CD4-positive, alpha-beta T cell treated with Interleukin-1 beta for 1 hour (primary cell): ENCODE measurements at regions not wholly inside any gene's neighbourhood (a gene's known extent, or its start where the extent isn't known, plus 50 kb on each side); places are given as distances from the start of the nearest gene placed in this dataset.
"Not testable (repeated sequence)": the region's sequence is repeated elsewhere in the genome, so short reads cannot be mapped to it uniquely, and the experiment has no call there.

Experiments used
- DNase-seq, 2 donors: peaks; one replicate each; pipeline ENCODE4 v3.0.0-alpha.2; 2020 to 2022

- DNase-seq = no peak
These were observed 80.3 kb upstream of the BMP5 start for GRCh38 chr6:55955684-55956083.

DNA sequence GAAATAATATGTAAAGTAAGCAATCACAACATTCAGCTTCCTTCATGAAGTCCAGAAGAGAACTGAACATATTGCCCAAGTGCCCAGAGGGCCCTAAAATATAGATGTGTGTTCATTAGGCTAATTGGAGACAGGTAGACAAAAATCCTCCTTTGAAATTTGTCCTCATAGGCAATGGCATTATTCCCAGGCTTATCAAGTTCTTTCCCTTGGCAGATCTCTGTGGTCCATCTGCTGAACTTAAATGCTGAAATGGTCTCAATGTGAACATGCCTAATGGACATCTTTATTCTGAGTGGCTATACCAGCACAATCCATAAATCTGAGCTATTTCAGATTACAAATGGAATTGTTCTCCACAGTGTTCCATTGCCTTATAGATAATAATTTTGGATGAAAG is 79.0 kb upstream of the BMP5 start:
- no peak for DNase-seq

DNA sequence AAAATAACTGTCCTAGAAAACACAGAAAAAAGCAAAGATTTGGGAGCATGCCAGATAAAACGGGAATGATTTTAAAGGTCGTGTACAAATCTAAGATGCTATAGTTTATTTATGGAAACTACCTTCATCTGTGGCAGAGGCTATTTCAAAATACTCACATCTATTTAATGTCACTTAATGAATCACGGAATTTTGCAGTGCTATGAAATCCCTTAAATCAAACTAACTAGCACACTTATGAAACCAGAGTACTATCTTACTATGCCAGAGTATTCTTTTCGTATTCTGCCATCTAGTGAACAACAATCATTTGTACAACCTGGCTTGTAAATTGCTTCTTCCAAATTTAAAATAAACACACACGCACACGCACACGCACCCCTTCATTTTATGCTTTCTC is 77.9 kb upstream of the BMP5 start:
- DNase-seq = no peak

DNA sequence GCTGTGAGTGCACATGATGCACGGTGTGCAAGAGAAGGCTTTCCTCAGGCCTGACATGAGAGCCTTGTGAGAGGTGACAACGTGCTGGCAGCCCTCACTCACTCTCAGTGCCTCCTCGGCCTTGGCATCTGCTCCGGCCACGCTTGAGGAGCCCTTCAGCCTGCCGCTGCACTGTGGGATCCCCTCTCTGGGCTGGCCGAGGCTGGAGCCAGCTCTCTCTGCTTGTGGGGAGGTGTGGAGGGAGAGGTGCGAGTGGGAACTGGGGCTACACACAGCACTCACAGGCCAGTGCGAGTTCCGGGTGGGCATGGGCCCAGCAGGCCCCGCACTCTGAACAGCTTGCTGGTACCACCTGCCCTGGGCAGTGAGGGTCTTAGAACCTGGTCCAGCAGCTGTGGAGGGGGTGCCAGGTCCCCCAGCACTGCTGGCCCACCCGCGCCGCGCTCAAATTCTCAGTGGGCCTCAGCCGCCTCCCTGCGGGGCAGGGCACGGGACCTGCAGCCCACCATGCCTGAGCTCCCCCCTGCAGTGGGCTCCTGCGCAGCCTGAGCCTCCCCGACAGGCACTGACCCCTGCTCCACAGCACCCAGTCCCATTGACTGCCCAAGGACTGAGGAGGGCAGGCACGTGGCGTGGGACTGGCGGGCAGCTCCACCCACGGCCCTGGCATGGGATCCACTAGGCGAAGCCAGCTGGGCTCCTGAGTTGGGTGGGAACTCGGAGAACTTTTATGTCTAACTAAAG is 74.9 kb upstream of the BMP5 start:
- peak in 1 of 2 donors; percentile 0 for DNase-seq

GRCh38 chr6:55943329-55943728 is 67.9 kb upstream of the BMP5 start:
- no peak for DNase-seq

DNA sequence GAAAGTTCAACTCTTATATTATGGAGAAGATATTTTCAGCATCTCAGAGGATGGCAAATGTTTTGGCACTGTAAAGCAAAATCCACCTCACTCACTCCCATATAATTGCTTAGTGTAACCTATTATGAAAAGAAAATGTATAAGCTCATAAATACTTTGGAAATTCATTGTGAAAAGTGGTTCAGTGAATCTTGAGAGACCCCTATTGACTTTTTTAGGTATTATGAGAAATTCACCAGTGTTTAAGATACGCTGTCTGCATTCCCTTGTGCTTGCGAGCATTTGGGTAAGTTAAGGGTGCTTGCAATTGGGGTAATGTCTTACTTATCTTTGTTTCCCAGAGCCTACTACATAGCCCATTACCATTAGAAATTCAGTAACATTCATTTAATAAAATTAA is 66.3 kb upstream of the BMP5 start:
- no peak for DNase-seq

DNA sequence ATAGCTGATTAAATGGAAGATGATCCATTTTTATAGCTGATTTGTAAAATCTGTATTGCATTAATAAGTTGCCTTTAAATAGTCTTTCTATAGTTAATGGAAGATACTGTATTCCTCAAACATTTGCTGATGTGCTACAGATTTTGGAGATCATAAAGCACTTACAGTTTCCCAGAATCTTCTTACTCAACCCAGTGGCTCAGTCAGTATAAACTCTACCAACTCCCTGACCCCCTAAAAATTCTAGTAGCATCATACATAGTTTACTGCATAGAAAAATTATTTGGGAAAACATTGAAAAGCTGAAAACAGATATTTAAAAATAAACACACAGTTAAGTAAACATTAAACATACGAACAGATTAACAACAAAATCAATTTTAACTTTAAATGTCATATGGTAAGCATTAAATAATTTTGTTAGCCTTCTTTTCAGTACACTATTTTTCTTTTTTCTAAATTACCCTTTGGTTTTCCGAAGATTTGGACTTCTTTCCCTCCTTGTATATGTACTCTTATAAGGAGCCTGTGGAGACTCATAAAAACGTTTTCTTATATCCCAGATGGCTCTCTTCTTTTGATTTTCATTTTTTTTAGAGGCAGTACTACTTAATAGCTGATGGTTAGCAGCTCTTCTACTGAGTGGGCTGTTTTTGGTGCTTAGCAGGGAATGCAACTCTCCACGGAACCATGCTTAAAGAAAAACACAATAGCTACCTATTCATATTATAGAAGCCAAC is 62.7 kb upstream of the BMP5 start:
- DNase-seq = no peak

DNA sequence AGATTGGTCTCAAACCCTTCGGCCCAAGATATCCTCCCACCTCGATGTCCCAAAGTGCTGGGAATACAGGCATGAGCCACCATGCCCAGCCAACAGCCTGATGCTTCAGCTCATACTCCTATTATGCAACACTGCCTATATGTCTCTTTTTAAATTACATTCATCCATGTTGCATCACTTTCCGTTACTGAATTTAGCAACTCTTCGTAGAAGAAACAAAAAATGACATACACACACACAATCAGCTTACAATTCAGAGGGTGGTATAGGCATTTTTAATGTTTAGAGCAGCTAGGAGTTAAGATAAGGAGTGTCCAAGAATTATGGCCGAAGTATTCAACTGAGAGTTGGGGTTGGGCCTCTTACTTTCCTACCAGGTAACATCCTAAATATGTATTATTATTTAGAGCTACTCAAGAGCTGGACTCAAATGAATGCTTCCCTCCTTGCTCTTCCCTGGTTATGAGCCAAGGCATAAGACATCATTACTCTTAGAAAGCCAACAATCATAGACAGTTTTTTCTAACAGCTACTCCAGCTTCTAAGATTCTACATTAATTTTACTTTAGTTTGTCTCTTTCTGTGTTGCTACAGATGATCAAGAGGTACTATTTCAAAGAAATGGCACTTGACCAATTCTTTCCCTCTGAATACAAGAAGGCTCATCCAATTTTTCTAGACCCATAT is 62.0 kb upstream of the BMP5 start:
- no peak for DNase-seq

GRCh38 chr6:55931101-55931500 is 55.7 kb upstream of the BMP5 start:
- no peak for DNase-seq

DNA sequence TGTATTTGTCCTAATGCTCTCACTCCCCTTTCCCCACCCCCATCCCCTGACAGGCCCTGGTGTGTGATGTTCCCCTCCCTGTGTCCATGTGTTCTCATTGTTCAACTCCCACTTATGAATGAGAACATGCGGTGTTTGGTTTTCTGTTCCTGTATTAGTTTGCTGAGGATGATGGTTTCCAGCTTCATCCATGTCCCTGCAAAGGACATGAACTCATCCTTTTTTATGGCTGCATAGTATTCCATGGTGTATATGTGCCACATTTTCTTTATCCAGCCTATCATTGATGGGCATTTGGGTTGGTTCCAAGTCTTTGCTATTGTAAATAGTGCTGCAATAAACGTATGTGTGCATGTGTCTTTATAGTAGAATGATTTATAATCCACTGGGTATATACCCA is 52.3 kb upstream of the BMP5 start:
- DNase-seq = not testable (repeated sequence)

GRCh38 chr6:55925292-55925691 is 49.9 kb upstream of the BMP5 start:
- no peak for DNase-seq
